Endothelial cell of umbilical vein (primary cell): ENCODE measurements at regions not wholly inside any gene's neighbourhood (a gene's known extent, or its start where the extent isn't known, plus 50 kb on each side); places are given as distances from the start of the nearest gene placed in this dataset.

ENCODE experiments used
- BruUV-seq: library from RNA; stranded (reverse); fragments of 400-500 nt; replicated peaks from 2 replicates; lab custom pipeline; 2021; lab: Mats Ljungman, UMichigan
- CTCF ChIA-PET: fragments of 300-600, 350-600 bp; sonication (Branson Sonifier 250); formaldehyde crosslinking; loops from one replicate; lab custom pipeline; 2021; ENCODE audit warnings: antibody characterized with exemption, inconsistent platforms; lab: Charles Lee
- POLR2A ChIA-PET: fragments of 300-600, 350-600 bp; sonication (Branson Sonifier 250); formaldehyde crosslinking; loops from one replicate; lab custom pipeline; 2021; ENCODE audit warnings: antibody characterized with exemption, inconsistent platforms; lab: Charles Lee
- DNase-seq: peaks from one replicate; pipeline ENCODE4 v3.0.0-alpha.2; 2011; ENCODE audit warnings: low read depth, low spot score
- FAIRE-seq: peaks from 2 replicates; lab custom pipeline; 2011; peaks lifted over from hg19 to GRCh38; lab: Jason Lieb, UNC
- H2AFZ ChIP-seq: 2 replicates; pipeline ENCODE4 v1.6.0; 2012; ENCODE audit warnings: low read depth, low read length, control low read depth, inconsistent platforms
- H3K27ac ChIP-seq: 2 replicates; pipeline ENCODE4 v1.5.1; 2011; ENCODE audit warnings: low read depth, mild to moderate bottlenecking, control low read depth, low read length, moderate library complexity; ENCODE audit not compliant: insufficient read depth
- H3K27me3 ChIP-seq, 2 experiments: 2 replicates each; pipeline versions ENCODE4 v1.6.0 to v1.6.1; 2011; ENCODE audit warnings: low read length in 2 of 2, mixed read lengths in 1 of 2; ENCODE audit not compliant: control insufficient read depth in 2 of 2, insufficient read depth in 2 of 2
- H3K36me3 ChIP-seq, 2 experiments: 2 replicates in 1 of 2; 3 replicates in 1 of 2; pipeline ENCODE4 v1.5.1; 2011; ENCODE audit warnings: low read length in 2 of 2, mild to moderate bottlenecking in 1 of 2, moderate library complexity in 1 of 2; ENCODE audit not compliant: control insufficient read depth in 2 of 2, insufficient read depth in 2 of 2; ENCODE audit errors: extremely low read depth in 1 of 2
- H3K4me1 ChIP-seq: 3 replicates; pipeline ENCODE4 v1.5.1; 2011; ENCODE audit warnings: mild to moderate bottlenecking, low read length; ENCODE audit not compliant: control insufficient read depth, insufficient read depth; ENCODE audit errors: extremely low read depth
- H3K4me2 ChIP-seq: 2 replicates; pipeline ENCODE4 v1.6.1; 2011; ENCODE audit warnings: low read length, control low read depth, mixed read lengths; ENCODE audit not compliant: insufficient read depth
- H3K4me3 ChIP-seq, 3 experiments: fragments of 200-600 bp in 1 of 3; sonication (generic), shearing (Covaris generic) in 1 of 3; replicated peaks in 1 of 3; 2 replicates each; pipeline ENCODE4 v1.5.1; 2011 to 2016; ENCODE audit warnings: control low read depth in 3 of 3, low read length in 3 of 3, mild to moderate bottlenecking in 2 of 3, inconsistent platforms in 1 of 3, low read depth in 1 of 3, moderate library complexity in 1 of 3; ENCODE audit not compliant: insufficient read depth in 1 of 3
- H3K79me2 ChIP-seq: 2 replicates; pipeline ENCODE4 v1.6.0; 2012; ENCODE audit warnings: low read length, inconsistent platforms; ENCODE audit not compliant: control insufficient read depth, insufficient read depth
- H3K9ac ChIP-seq: replicated peaks from 2 replicates; pipeline ENCODE3; 2011; ENCODE audit warnings: low read length, control low read depth; ENCODE audit not compliant: insufficient read depth; ENCODE audit errors: extremely low read depth
- H3K9me1 ChIP-seq: replicated peaks from 3 replicates; pipeline ENCODE4 v1.6.0; 2011; ENCODE audit warnings: mild to moderate bottlenecking, low read length; ENCODE audit not compliant: control insufficient read depth, insufficient read depth; ENCODE audit errors: extremely low read depth
- H3K9me3 ChIP-seq: replicated peaks from 2 replicates; pipeline ENCODE4 v1.5.1; 2012; ENCODE audit warnings: low read length, inconsistent platforms; ENCODE audit not compliant: control insufficient read depth, insufficient read depth
- H4K20me1 ChIP-seq: replicated peaks from 2 replicates; pipeline ENCODE3; 2011; ENCODE audit warnings: mild to moderate bottlenecking, low read length; ENCODE audit not compliant: control insufficient read depth, insufficient read depth; ENCODE audit errors: extremely low read depth
- EZH2 ChIP-seq: IDR thresholded peaks from 2 replicates; pipeline ENCODE4 v1.6.1; 2012; ENCODE audit warnings: borderline replicate concordance, low read depth, mild to moderate bottlenecking, moderate library complexity, low read length, inconsistent platforms; ENCODE audit not compliant: severe bottlenecking
- FOS ChIP-seq: IDR thresholded peaks from 2 replicates; pipeline ENCODE4 v1.6.1; 2011; ENCODE audit warnings: mild to moderate bottlenecking, low read length, moderate library complexity, borderline replicate concordance; ENCODE audit not compliant: insufficient read depth
- GATA2 ChIP-seq: IDR thresholded peaks from 2 replicates; pipeline ENCODE4 v1.7.0; 2011; ENCODE audit warnings: low read depth, mild to moderate bottlenecking, moderate library complexity, mixed read lengths, low read length; ENCODE audit not compliant: insufficient read length, insufficient read depth
- JUN ChIP-seq: IDR thresholded peaks from 2 replicates; pipeline ENCODE4 v1.6.1; 2011; ENCODE audit warnings: borderline replicate concordance, low read depth; ENCODE audit not compliant: insufficient read length, insufficient read depth
- MAX ChIP-seq: IDR thresholded peaks from 2 replicates; pipeline ENCODE4 v1.6.1; 2011; ENCODE audit not compliant: insufficient read depth, insufficient read length
- MYC ChIP-seq: IDR thresholded peaks from one replicate; pipeline ENCODE4 v1.6.1; 2011; ENCODE audit warnings: mild to moderate bottlenecking, low read depth, low read length
- POLR2A ChIP-seq: IDR thresholded peaks from 2 replicates; pipeline ENCODE4 v1.6.1; 2012; ENCODE audit warnings: low read depth, mild to moderate bottlenecking, control low read depth, low read length
- POLR2AphosphoS5 ChIP-seq: IDR thresholded peaks from 2 replicates; pipeline ENCODE4 v1.6.1; 2012; ENCODE audit warnings: low read depth, mild to moderate bottlenecking, control low read depth, low read length, moderate library complexity; ENCODE audit not compliant: insufficient read depth
- dilution Hi-C: fragments of 300-500 bp; cut with MboI; formaldehyde crosslinking; loops from one replicate; pipeline ENCODE4 v1.15.0; 2019; ENCODE audit warnings: low sequenced_read_pairs; ENCODE audit not compliant: extremely low pct_ligation_motif_present
- intact Hi-C: fragments of 100-400 bp; cut with micrococcal nuclease; formaldehyde crosslinking; loops from one replicate; pipeline ENCODE4 v1.10.0; 2022
- TF ChIP-seq, protein P1 (sequence below), 2 donors: IDR thresholded peaks; 1 replicate in 1 of 2; 2 replicates in 1 of 2; pipeline ENCODE4 v1.5.1; 2011; ENCODE audit warnings: low read length in 2 of 2, mild to moderate bottlenecking in 2 of 2, moderate library complexity in 2 of 2, control low read depth in 1 of 2, inconsistent platforms in 1 of 2, low read depth in 1 of 2; ENCODE audit not compliant: insufficient read depth in 1 of 2; ENCODE audit errors: extremely low read depth in 1 of 2

DNA sequence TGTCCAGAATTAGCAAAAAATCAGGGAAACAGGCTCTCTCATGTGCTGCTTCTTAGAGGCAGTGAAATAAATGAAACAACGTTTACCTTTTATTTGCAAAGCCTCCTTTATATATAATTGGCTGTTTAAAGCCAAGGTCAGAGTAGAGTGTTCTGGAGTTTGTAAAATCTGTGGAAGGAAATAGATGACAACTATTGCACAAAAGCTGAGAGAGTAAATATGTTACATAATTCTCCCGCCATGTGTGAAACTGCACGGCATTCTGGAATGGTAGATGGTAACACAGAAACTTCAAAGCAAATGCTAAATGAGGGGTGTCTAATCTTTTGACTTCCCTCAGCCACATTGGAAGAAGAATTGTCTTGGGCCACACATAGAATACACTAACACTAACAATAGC is 51.5 kb upstream of the FGF3 start:
- Histone ChIP-seq H3K9ac (no peak overlapping the region), H3K27me3 (peaks cover 14 to 23% of the 10 kb centered on the region in 2 experiments), H3K4me1 (no peaks in the 10 kb centered on the region), H2AFZ (no peak overlapping the region), H3K9me3 (no peaks in the 10 kb centered on the region), H3K4me3 (no peak overlapping the region), H4K20me1 (no peaks in the 10 kb centered on the region), H3K4me2 (no peak overlapping the region), H3K27ac (no peak overlapping the region), H3K36me3 (no peaks in the 10 kb centered on the region), H3K79me2 (no peaks in the 10 kb centered on the region), H3K9me1 (no peaks in the 10 kb centered on the region)
- POLR2A ChIA-PET: no interaction called here
- TF ChIP-seq POLR2A: no peak
- no peak for TF ChIP-seq MYC
- TF ChIP-seq MAX: no peak
- no peak for TF ChIP-seq JUN
- TF ChIP-seq, protein P1, sequence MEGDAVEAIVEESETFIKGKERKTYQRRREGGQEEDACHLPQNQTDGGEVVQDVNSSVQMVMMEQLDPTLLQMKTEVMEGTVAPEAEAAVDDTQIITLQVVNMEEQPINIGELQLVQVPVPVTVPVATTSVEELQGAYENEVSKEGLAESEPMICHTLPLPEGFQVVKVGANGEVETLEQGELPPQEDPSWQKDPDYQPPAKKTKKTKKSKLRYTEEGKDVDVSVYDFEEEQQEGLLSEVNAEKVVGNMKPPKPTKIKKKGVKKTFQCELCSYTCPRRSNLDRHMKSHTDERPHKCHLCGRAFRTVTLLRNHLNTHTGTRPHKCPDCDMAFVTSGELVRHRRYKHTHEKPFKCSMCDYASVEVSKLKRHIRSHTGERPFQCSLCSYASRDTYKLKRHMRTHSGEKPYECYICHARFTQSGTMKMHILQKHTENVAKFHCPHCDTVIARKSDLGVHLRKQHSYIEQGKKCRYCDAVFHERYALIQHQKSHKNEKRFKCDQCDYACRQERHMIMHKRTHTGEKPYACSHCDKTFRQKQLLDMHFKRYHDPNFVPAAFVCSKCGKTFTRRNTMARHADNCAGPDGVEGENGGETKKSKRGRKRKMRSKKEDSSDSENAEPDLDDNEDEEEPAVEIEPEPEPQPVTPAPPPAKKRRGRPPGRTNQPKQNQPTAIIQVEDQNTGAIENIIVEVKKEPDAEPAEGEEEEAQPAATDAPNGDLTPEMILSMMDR (IDR thresholded peaks at IDR 0.05; ENCODE audit: extremely low read depth in 1 of 2, insufficient read depth in 1 of 2, low read depth in 1 of 2, low read length in 2 of 2): no peak
- no peak for TF ChIP-seq FOS
- no peak for TF ChIP-seq EZH2
- TF ChIP-seq POLR2AphosphoS5: no peak
- TF ChIP-seq GATA2: no peak
- DNase-seq: no peak
- intact Hi-C loops: no loop called here
- dilution Hi-C loops: no loop called here
- no peak for FAIRE-seq
- CTCF ChIA-PET: interaction anchor here (1.0 kb wide), 1 partner anchor 69 kb away, joined by 3 read pairs; no protein-coding TSS in a partner anchor
- BruUV-seq: no TSS peak
